RWPE2 (cell line): ENCODE measurements at regions not wholly inside any gene's neighbourhood (a gene's known extent, or its start where the extent isn't known, plus 50 kb on each side); places are given as distances from the start of the nearest gene placed in this dataset.

Experiments used
- ATAC-seq: fragments of 200-7000 bp; cut with Tn5 transposase; 3 replicates; pipeline ENCODE4 v1.9.1; 2021; ENCODE audit warnings: low read depth
- DNase-seq: peaks from one replicate; pipeline ENCODE4 v3.0.0-alpha.2; 2020; ENCODE audit warnings: low spot score
- H3K27ac ChIP-seq: fragments of 450-650 bp; 2 replicates; pipeline ENCODE4 v1.5.1; 2017; ENCODE audit warnings: mild to moderate bottlenecking; ENCODE audit not compliant: poor library complexity, severe bottlenecking
- H3K27me3 ChIP-seq: fragments of 250-450 bp; sonication (Bioruptor Pico); 2 replicates; pipeline ENCODE4 v1.5.1; 2021; ENCODE audit warnings: mild to moderate bottlenecking, moderate library complexity; ENCODE audit not compliant: insufficient read depth, poor library complexity, severe bottlenecking
- H3K36me3 ChIP-seq: fragments of 250-450 bp; sonication (Bioruptor Pico); 2 replicates; pipeline ENCODE4 v1.5.1; 2020; ENCODE audit warnings: low read depth, mild to moderate bottlenecking, moderate library complexity
- H3K4me1 ChIP-seq: fragments of 250-450 bp; sonication (Bioruptor Pico); 2 replicates; pipeline ENCODE4 v1.5.1; 2021; ENCODE audit warnings: mild to moderate bottlenecking, moderate library complexity; ENCODE audit not compliant: insufficient read depth, poor library complexity, severe bottlenecking
- H3K4me3 ChIP-seq: fragments of 250-450 bp; sonication (Bioruptor Pico); 2 replicates; pipeline ENCODE4 v1.5.1; 2021; ENCODE audit warnings: mild to moderate bottlenecking, moderate library complexity; ENCODE audit not compliant: severe bottlenecking
- H3K9me3 ChIP-seq: fragments of 250-450 bp; sonication (Bioruptor Pico); 2 replicates; pipeline ENCODE4 v1.5.1; 2021; ENCODE audit warnings: mild to moderate bottlenecking, moderate library complexity; ENCODE audit not compliant: severe bottlenecking
- CTCF ChIP-seq: fragments of 450-650 bp; IDR thresholded peaks from one replicate; pipeline ENCODE4 v1.5.1; 2017; ENCODE audit warnings: mild to moderate bottlenecking, moderate library complexity; ENCODE audit not compliant: poor library complexity, severe bottlenecking

- no peak for DNase-seq
- no peaks in the 10 kb centered on the region for H3K36me3 ChIP-seq
- H3K4me3 ChIP-seq: no peak overlapping the region
These were observed 646.1 kb upstream of the FRG1 start for GRCh38 chr4:189294574-189294973.

GRCh38 chr4:189299706-189300105, 641.0 kb upstream of the FRG1 start:
- Histone ChIP-seq H3K27ac (no peak overlapping the region), H3K9me3 (no peaks in the 10 kb centered on the region), H3K27me3 (no peaks in the 10 kb centered on the region), H3K36me3 (no peaks in the 10 kb centered on the region), H3K4me1 (peaks cover 25% of the 10 kb centered on the region), H3K4me3 (no peak overlapping the region)
- TF ChIP-seq CTCF: no peak
- ATAC-seq: no peak
- DNase-seq: no peak

More at GRCh38 chr4:189294574-189294973, 646.1 kb upstream of the FRG1 start:
- no peaks in the 10 kb centered on the region for H3K27me3 ChIP-seq
- ATAC-seq: peak; percentile 77
- peaks cover 11% of the 10 kb centered on the region for H3K4me1 ChIP-seq
- no peak for TF ChIP-seq CTCF
- peak overlapping the region; percentile 10 for H3K27ac ChIP-seq
- H3K9me3 ChIP-seq: no peaks in the 10 kb centered on the region

GRCh38 chr4:189301692-189302091, 639.0 kb upstream of the FRG1 start:
- no peak overlapping the region for H3K4me3 ChIP-seq
- H3K36me3 ChIP-seq: no peaks in the 10 kb centered on the region
- no peak for ATAC-seq
- no peak for TF ChIP-seq CTCF
- no peak overlapping the region for H3K27ac ChIP-seq
- DNase-seq: no peak
- H3K27me3 ChIP-seq: no peaks in the 10 kb centered on the region
- H3K4me1 ChIP-seq: peaks cover 24% of the 10 kb centered on the region
- H3K9me3 ChIP-seq: no peaks in the 10 kb centered on the region

- Histone ChIP-seq H3K27ac (peak overlapping the region; percentile 67), H3K4me1 (peaks cover 24% of the 10 kb centered on the region), H3K27me3 (no peaks in the 10 kb centered on the region), H3K4me3 (no peak overlapping the region), H3K9me3 (no peaks in the 10 kb centered on the region), H3K36me3 (no peaks in the 10 kb centered on the region)
- no peak for DNase-seq
- ATAC-seq: peak; percentile 91
- no peak for TF ChIP-seq CTCF
These were observed 638.0 kb upstream of the FRG1 start for GRCh38 chr4:189302719-189303118.

GRCh38 chr4:189304167-189304566, 636.5 kb upstream of the FRG1 start:
- Histone ChIP-seq H3K4me3 (no peak overlapping the region), H3K27ac (peak overlapping the region; percentile 67), H3K36me3 (no peaks in the 10 kb centered on the region), H3K4me1 (peaks cover 24% of the 10 kb centered on the region), H3K9me3 (no peaks in the 10 kb centered on the region), H3K27me3 (no peaks in the 10 kb centered on the region)
- ATAC-seq: peak; percentile 30; the same call in 2 of the 3 replicates
- TF ChIP-seq CTCF: no peak
- no peak for DNase-seq
